Spleen (tissue), 3 donors: ENCODE measurements at regions not wholly inside any gene's neighbourhood (a gene's known extent, or its start where the extent isn't known, plus 50 kb on each side); places are given as distances from the start of the nearest gene placed in this dataset.

ENCODE experiments used
- POLR2A ChIP-seq, 3 donors: fragments of 450-650 bp; IDR thresholded peaks; one replicate each; pipeline ENCODE4 v1.5.1; 2017; ENCODE audit warnings: antibody characterized with exemption in 3 of 3, mild to moderate bottlenecking in 1 of 3
- POLR2AphosphoS5 ChIP-seq, 3 donors: sonication (generic); formaldehyde crosslinking; IDR thresholded peaks; one replicate each; pipeline ENCODE4 v1.5.1; 2017; ENCODE audit warnings: antibody characterized with exemption in 3 of 3

- TF ChIP-seq POLR2A (IDR thresholded peaks at IDR 0.05) (no peak), POLR2AphosphoS5 (IDR thresholded peaks at IDR 0.05) (no peak)
These were observed 99.8 kb upstream of the CAMK1G start for GRCh38 chr1:209483691-209484090.
